H1 (cell line): ENCODE measurements at regions not wholly inside any gene's neighbourhood (a gene's known extent, or its start where the extent isn't known, plus 50 kb on each side); places are given as distances from the start of the nearest gene placed in this dataset.
"Not testable (repeated sequence)": the region's sequence is repeated elsewhere in the genome, so short reads cannot be mapped to it uniquely, and the experiment has no call there.

ENCODE experiments used
- CTCF ChIA-PET: fragments of 300-600 bp; sonication (Branson Sonifier 250); formaldehyde crosslinking; loops from one replicate; lab custom pipeline; 2021; ENCODE audit not compliant: partially characterized antibody; lab: Charles Lee
- POLR2A ChIA-PET: fragments of 300-600 bp; sonication (Branson Sonifier 250); formaldehyde crosslinking; loops from one replicate; lab custom pipeline; 2021; ENCODE audit warnings: inconsistent platforms; ENCODE audit not compliant: partially characterized antibody; lab: Charles Lee
- DNase-seq, 2 experiments: peaks; one replicate each; pipeline versions ENCODE4 v3.0.0 to v3.0.0-alpha.2; 2010 to 2022; ENCODE audit warnings: low spot score in 2 of 2, low read depth in 1 of 2, mixed read lengths in 1 of 2
- FAIRE-seq: peaks from 2 replicates; lab custom pipeline; 2011; peaks lifted over from hg19 to GRCh38; lab: Jason Lieb, UNC
- H2AFZ ChIP-seq: 2 replicates; pipeline ENCODE4 v1.8.1; 2012; ENCODE audit warnings: low read length, inconsistent platforms
- H2AK5ac ChIP-seq: 2 replicates; pipeline ENCODE4 v1.6.1; 2013; ENCODE audit warnings: low read depth, low read length
- H2BK120ac ChIP-seq: replicated peaks from 2 replicates; pipeline ENCODE3; 2013; ENCODE audit warnings: low read depth, low read length, inconsistent platforms
- H2BK12ac ChIP-seq: 2 replicates; pipeline ENCODE4 v1.6.1; 2013; ENCODE audit warnings: low read depth, low read length
- H2BK15ac ChIP-seq: 2 replicates; pipeline ENCODE4 v1.6.1; 2013; ENCODE audit warnings: low read length
- H2BK20ac ChIP-seq: 2 replicates; pipeline ENCODE4 v1.6.1; 2013; ENCODE audit warnings: low read length
- H2BK5ac ChIP-seq: 2 replicates; pipeline ENCODE4 v1.6.1; 2013; ENCODE audit warnings: low read depth, low read length
- H3K14ac ChIP-seq: 2 replicates; pipeline ENCODE4 v1.6.1; 2013; ENCODE audit warnings: inconsistent platforms; ENCODE audit not compliant: insufficient read length
- H3K18ac ChIP-seq: 2 replicates; pipeline ENCODE4 v1.6.1; 2013; ENCODE audit warnings: low read length; ENCODE audit errors: extremely low read depth
- H3K23ac ChIP-seq: 2 replicates; pipeline ENCODE4 v1.6.1; 2013; ENCODE audit warnings: inconsistent platforms; ENCODE audit not compliant: insufficient read length
- H3K23me2 ChIP-seq: 2 replicates; pipeline ENCODE4 v1.6.1; 2013; ENCODE audit warnings: low read depth, low read length
- H3K27ac ChIP-seq: 2 replicates; pipeline ENCODE4 v1.6.1; 2011; ENCODE audit warnings: low read depth, low read length, inconsistent platforms
- H3K27me3 ChIP-seq, 4 experiments: replicated peaks in 1 of 4; 1 replicate in 1 of 4; 2 replicates in 3 of 4; pipeline versions ENCODE4 v1.6.1 to v1.8.1; 2011 to 2013; ENCODE audit warnings: low read length in 3 of 4, mild to moderate bottlenecking in 3 of 4, inconsistent platforms in 2 of 4, mixed read lengths in 2 of 4, moderate library complexity in 1 of 4; ENCODE audit not compliant: control insufficient read depth in 3 of 4, insufficient read depth in 3 of 4; ENCODE audit errors: extremely low read depth in 1 of 4
- H3K36me3 ChIP-seq, 4 experiments: 2 replicates each; pipeline versions ENCODE4 v1.6.1 to v1.8.1; 2011 to 2013; ENCODE audit warnings: mild to moderate bottlenecking in 4 of 4, low read length in 3 of 4, moderate library complexity in 2 of 4, control low read depth in 1 of 4, inconsistent platforms in 1 of 4; ENCODE audit not compliant: insufficient read depth in 4 of 4, control insufficient read depth in 2 of 4
- H3K4ac ChIP-seq: replicated peaks from 2 replicates; pipeline ENCODE3; 2013; ENCODE audit warnings: low read length, low read depth, mixed read lengths, inconsistent platforms; ENCODE audit not compliant: insufficient read length
- H3K4me1 ChIP-seq, 4 experiments: replicated peaks in 1 of 4; 1 replicate in 1 of 4; 2 replicates in 3 of 4; pipeline versions ENCODE4 v1.6.1 to v1.8.1; 2011 to 2013; ENCODE audit warnings: low read length in 3 of 4, inconsistent platforms in 2 of 4, mixed read lengths in 1 of 4; ENCODE audit not compliant: insufficient read depth in 4 of 4, control insufficient read depth in 3 of 4
- H3K4me2 ChIP-seq, 2 experiments: 2 replicates each; pipeline versions ENCODE4 v1.6.1 to v1.8.1; 2011 to 2013; ENCODE audit warnings: low read depth in 2 of 2, low read length in 2 of 2, control low read depth in 1 of 2, inconsistent platforms in 1 of 2, mild to moderate bottlenecking in 1 of 2; ENCODE audit not compliant: insufficient read depth in 1 of 2
- H3K4me3 ChIP-seq, 4 experiments: fragments of 200-600, 300-600 bp in 1 of 4; sonication (generic), shearing (Covaris generic), sonication (Bioruptor Twin) in 1 of 4; 2 replicates each; pipeline versions ENCODE4 v1.5.1 to v1.8.1; 2011 to 2016; ENCODE audit warnings: low read length in 4 of 4, low read depth in 3 of 4, control low read depth in 2 of 4, inconsistent platforms in 2 of 4, mild to moderate bottlenecking in 2 of 4, mixed read lengths in 1 of 4, moderate library complexity in 1 of 4; ENCODE audit not compliant: insufficient read depth in 2 of 4; ENCODE audit errors: extremely low read depth in 1 of 4
- H3K56ac ChIP-seq: replicated peaks from 2 replicates; pipeline ENCODE3; 2013; ENCODE audit warnings: low read depth, mild to moderate bottlenecking, mixed read lengths, low read length, inconsistent platforms; ENCODE audit not compliant: insufficient read length
- H3K79me1 ChIP-seq: 2 replicates; pipeline ENCODE4 v1.6.1; 2013; ENCODE audit warnings: low read depth, low read length, control low read depth
- H3K79me2 ChIP-seq, 2 experiments: 2 replicates each; pipeline versions ENCODE4 v1.6.1 to v1.8.1; 2012 to 2013; ENCODE audit warnings: low read length in 2 of 2, mild to moderate bottlenecking in 2 of 2, inconsistent platforms in 1 of 2; ENCODE audit not compliant: insufficient read depth in 2 of 2, control insufficient read depth in 1 of 2
- H3K9ac ChIP-seq, 4 experiments: replicated peaks in 1 of 4; 1 replicate in 1 of 4; 2 replicates in 3 of 4; pipeline versions ENCODE4 v1.6.1 to v1.8.1; 2011 to 2013; ENCODE audit warnings: low read depth in 3 of 4, low read length in 3 of 4, control low read depth in 2 of 4, mild to moderate bottlenecking in 2 of 4, moderate library complexity in 2 of 4, inconsistent platforms in 1 of 4; ENCODE audit errors: extremely low read depth in 1 of 4
- H3K9me3 ChIP-seq, 2 experiments: 2 replicates each; pipeline versions ENCODE4 v1.6.1 to v1.8.1; 2012 to 2013; ENCODE audit warnings: mild to moderate bottlenecking in 2 of 2, moderate library complexity in 2 of 2, control low read depth in 1 of 2, inconsistent platforms in 1 of 2, low read depth in 1 of 2, low read length in 1 of 2, mixed read lengths in 1 of 2; ENCODE audit not compliant: insufficient read depth in 2 of 2
- H4K20me1 ChIP-seq, 2 experiments: replicated peaks in 1 of 2; 2 replicates each; pipeline versions ENCODE3 to v1.8.1; 2011 to 2013; ENCODE audit warnings: inconsistent platforms in 2 of 2, low read length in 2 of 2, mild to moderate bottlenecking in 1 of 2; ENCODE audit not compliant: insufficient read depth in 2 of 2, control insufficient read depth in 1 of 2
- H4K5ac ChIP-seq: 2 replicates; pipeline ENCODE4 v1.6.1; 2013; ENCODE audit warnings: low read length, low read depth, mixed read lengths, inconsistent platforms; ENCODE audit not compliant: insufficient read length
- H4K8ac ChIP-seq: 2 replicates; pipeline ENCODE4 v1.8.0; 2013; ENCODE audit warnings: mild to moderate bottlenecking, moderate library complexity, low read length, inconsistent platforms; ENCODE audit not compliant: insufficient read depth; ENCODE audit errors: extremely low read depth
- H4K91ac ChIP-seq: replicated peaks from 2 replicates; pipeline ENCODE3; 2013; ENCODE audit warnings: low read length, mixed read lengths, inconsistent platforms; ENCODE audit not compliant: insufficient read length
- HDAC6 ChIP-seq: IDR thresholded peaks from one replicate; pipeline ENCODE4 v1.7.1; 2012; ENCODE audit warnings: low read depth, mild to moderate bottlenecking, inconsistent platforms, low read length, moderate library complexity
- WGBS, 2 experiments: shearing (Covaris generic) in 1 of 2; methylation state at CpG; one replicate each; pipeline versions ENCODE4 v1.1.6 to v1.1.7; 2013 to 2015; ENCODE audit warnings: low lambda C conversion rate in 2 of 2, mixed read lengths in 2 of 2, inconsistent platforms in 1 of 2, low coverage in 1 of 2, missing lambda C conversion rate in 1 of 2; ENCODE audit not compliant: insufficient replicate concordance in 2 of 2, insufficient coverage in 1 of 2, insufficient read length in 1 of 2; ENCODE audit errors: extremely low coverage in 1 of 2, missing lambda C conversion rate in 1 of 2; 5-methylcytosine and 5-hydroxymethylcytosine counted together

GRCh38 chrX:26557691-26558321 is 341.8 kb downstream of the MAGEB5 start (continued):
- TF ChIP-seq HDAC6 = no peak
- TF ChIP-seq, all 59 proteins: peak for 0

GRCh38 chrX:26525768-26526167 is 309.8 kb downstream of the MAGEB5 start:
- CTCF ChIA-PET, H3K23ac ChIP-seq, H2BK12ac ChIP-seq, H3K4me3 ChIP-seq, H3K4me2 ChIP-seq, H3K36me3 ChIP-seq, FAIRE-seq, H3K79me2 ChIP-seq, H4K5ac ChIP-seq, H3K14ac ChIP-seq, H3K9me3 ChIP-seq, H3K27ac ChIP-seq, POLR2A ChIA-PET, H2BK5ac ChIP-seq, H3K18ac ChIP-seq, H2BK120ac ChIP-seq, H2AK5ac ChIP-seq, H2AFZ ChIP-seq, H4K91ac ChIP-seq, H3K4me1 ChIP-seq, DNase-seq, H3K23me2 ChIP-seq, H2BK20ac ChIP-seq, H4K8ac ChIP-seq, H3K4ac ChIP-seq, H3K9ac ChIP-seq, H4K20me1 ChIP-seq, H3K27me3 ChIP-seq, H3K56ac ChIP-seq, H3K79me1 ChIP-seq, H2BK15ac ChIP-seq: not testable (repeated sequence)
- 80% methylated on average over 4 of the region's 8 CpGs; no CpG with 5 or more reads in 1 of the 2 experiments for WGBS, 2 experiments
